MCF 10A (cell line): ENCODE measurements at regions not wholly inside any gene's neighbourhood (a gene's known extent, or its start where the extent isn't known, plus 50 kb on each side); places are given as distances from the start of the nearest gene placed in this dataset.
"Not testable (repeated sequence)": the region's sequence is repeated elsewhere in the genome, so short reads cannot be mapped to it uniquely, and the experiment has no call there.

Experiments
- BruUV-seq: library from RNA; stranded (reverse); fragments of 400-500 nt; replicated peaks from 2 replicates; lab custom pipeline; 2021; lab: Mats Ljungman, UMichigan
- CTCF ChIA-PET: fragments of 300-600 bp; sonication (Branson Sonifier 250); formaldehyde crosslinking; extraction: SDS; loops from one replicate; lab custom pipeline; 2021; ENCODE audit warnings: antibody characterized with exemption, inconsistent platforms; lab: Yijun Ruan, JAX
- POLR2A ChIA-PET: fragments of 300-600, 350-650 bp; sonication (Branson Sonifier 250); formaldehyde crosslinking; extraction: SDS; loops from one replicate; lab custom pipeline; 2020; ENCODE audit warnings: antibody characterized with exemption, inconsistent platforms; lab: Yijun Ruan, JAX
- DNase-seq: peaks from one replicate; pipeline ENCODE4 v3.0.0-alpha.2; 2018; ENCODE audit not compliant: unreplicated experiment
- H3K27ac Mint-ChIP-seq: one replicate; pipeline ENCODE4 v1.8.0; 2022; ENCODE audit warnings: mild to moderate bottlenecking, low read depth, mixed read lengths; ENCODE audit not compliant: unreplicated experiment
- H3K27me3 Mint-ChIP-seq: one replicate; pipeline ENCODE4 v1.8.0; 2022; ENCODE audit warnings: mixed read lengths; ENCODE audit not compliant: insufficient read depth, unreplicated experiment
- H3K36me3 Mint-ChIP-seq: one replicate; pipeline ENCODE4 v1.8.0; 2022; ENCODE audit warnings: mild to moderate bottlenecking, moderate library complexity, mixed read lengths; ENCODE audit not compliant: insufficient read depth, unreplicated experiment
- H3K4me1 Mint-ChIP-seq: one replicate; pipeline ENCODE4 v1.8.0; 2022; ENCODE audit warnings: mixed read lengths; ENCODE audit not compliant: insufficient read depth, unreplicated experiment
- H3K4me3 Mint-ChIP-seq: one replicate; pipeline ENCODE4 v1.8.0; 2022; ENCODE audit warnings: mild to moderate bottlenecking, moderate library complexity, mixed read lengths; ENCODE audit not compliant: unreplicated experiment
- H3K9me3 Mint-ChIP-seq: one replicate; pipeline ENCODE4 v1.8.0; 2022; ENCODE audit warnings: mixed read lengths; ENCODE audit not compliant: unreplicated experiment
- intact Hi-C: fragments of 100-400 bp; cut with micrococcal nuclease; formaldehyde crosslinking; loops from 2 replicates; pipeline ENCODE4 v1.14.1; 2022

GRCh38 chr16:29219966-29220646 is 186.4 kb downstream of the NPIPB11 start:
- H3K27ac Mint-ChIP-seq: not testable (repeated sequence)

DNA sequence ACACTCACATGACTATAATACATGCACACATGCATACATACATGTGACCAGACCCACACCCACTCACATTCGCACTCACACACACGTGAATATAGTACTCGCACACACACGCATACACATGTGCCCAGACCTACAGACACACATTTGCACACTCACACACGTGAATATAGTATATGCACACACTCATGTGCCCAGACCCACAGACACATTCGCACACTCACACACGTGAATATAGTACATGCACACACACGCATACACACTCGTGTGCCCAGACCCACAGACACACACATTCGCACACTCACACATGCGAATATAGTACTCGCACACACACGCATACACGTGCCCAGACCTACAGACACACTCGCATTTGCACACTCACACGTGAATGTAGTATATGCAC is 186.9 kb downstream of the NPIPB11 start:
- POLR2A ChIA-PET, H3K36me3 Mint-ChIP-seq, DNase-seq, CTCF ChIA-PET, H3K27me3 Mint-ChIP-seq, intact Hi-C loops, H3K27ac Mint-ChIP-seq, BruUV-seq, H3K9me3 Mint-ChIP-seq: not testable (repeated sequence)
- Mint-ChIP-seq H3K4me1 (peaks cover 11% of the 10 kb centered on the region), H3K4me3 (peak overlapping the region; percentile 25)

More at GRCh38 chr16:29219966-29220646, 186.4 kb downstream of the NPIPB11 start:
- H3K9me3 Mint-ChIP-seq, POLR2A ChIA-PET, H3K27me3 Mint-ChIP-seq, BruUV-seq, DNase-seq, H3K36me3 Mint-ChIP-seq, CTCF ChIA-PET, intact Hi-C loops, H3K4me3 Mint-ChIP-seq: not testable (repeated sequence)
- peaks cover 11% of the 10 kb centered on the region for H3K4me1 Mint-ChIP-seq

DNA sequence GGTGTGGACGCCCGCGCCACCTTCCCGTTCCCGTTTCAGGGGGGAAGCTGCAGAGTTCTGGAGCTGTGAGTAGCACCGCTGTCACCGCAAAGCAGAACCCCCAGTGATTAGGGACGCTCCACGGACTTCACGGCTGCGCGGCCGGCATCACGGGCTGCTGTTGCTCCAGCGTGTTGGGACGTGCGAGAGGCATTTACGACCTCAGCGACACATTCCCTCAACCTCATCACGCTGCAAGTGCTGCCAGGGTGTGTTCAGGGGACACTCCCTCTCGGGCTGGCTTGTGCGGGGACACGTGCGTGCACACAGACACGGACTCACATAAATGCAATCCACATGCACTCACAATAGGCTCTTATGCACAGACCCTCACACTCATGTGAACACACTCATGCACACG is 187.9 kb downstream of the NPIPB11 start:
- intact Hi-C loops, H3K27me3 Mint-ChIP-seq, POLR2A ChIA-PET, BruUV-seq, CTCF ChIA-PET, DNase-seq, H3K27ac Mint-ChIP-seq, H3K36me3 Mint-ChIP-seq, H3K9me3 Mint-ChIP-seq: not testable (repeated sequence)
- Mint-ChIP-seq H3K4me3 (peak overlapping the region; percentile 25), H3K4me1 (peaks cover 11% of the 10 kb centered on the region)

DNA sequence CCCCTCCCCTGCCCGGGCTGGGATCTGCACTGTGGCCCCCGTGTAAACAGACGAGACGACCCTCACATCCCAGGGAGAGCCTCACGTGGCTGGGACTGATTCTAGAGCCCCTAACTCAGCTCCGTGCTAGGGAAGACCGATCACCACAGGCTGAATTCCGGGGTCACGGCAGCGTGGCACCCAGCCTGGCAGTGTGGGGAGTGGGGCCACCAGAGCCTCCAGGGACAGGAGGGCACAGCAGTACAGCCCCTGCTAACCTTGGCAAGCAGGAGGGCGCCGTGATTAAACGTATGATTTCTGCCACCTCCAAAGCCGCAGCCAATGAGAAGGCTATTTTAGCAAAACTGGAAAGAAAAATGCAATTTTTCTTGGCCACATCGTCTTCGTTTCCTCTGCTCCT is 188.3 kb downstream of the NPIPB11 start:
- intact Hi-C loops, DNase-seq, CTCF ChIA-PET, POLR2A ChIA-PET, H3K27ac Mint-ChIP-seq, H3K9me3 Mint-ChIP-seq, H3K27me3 Mint-ChIP-seq, H3K36me3 Mint-ChIP-seq, BruUV-seq: not testable (repeated sequence)
- Mint-ChIP-seq H3K4me3 (peak overlapping the region; percentile 25), H3K4me1 (peaks cover 11% of the 10 kb centered on the region)

- H3K4me3 Mint-ChIP-seq, intact Hi-C loops, POLR2A ChIA-PET, H3K9me3 Mint-ChIP-seq, H3K36me3 Mint-ChIP-seq, DNase-seq, BruUV-seq, CTCF ChIA-PET, H3K27me3 Mint-ChIP-seq, H3K27ac Mint-ChIP-seq: not testable (repeated sequence)
- H3K4me1 Mint-ChIP-seq: peaks cover 11% of the 10 kb centered on the region
Measured at GRCh38 chr16:29217752-29218126, 188.8 kb downstream of the NPIPB11 start.

DNA sequence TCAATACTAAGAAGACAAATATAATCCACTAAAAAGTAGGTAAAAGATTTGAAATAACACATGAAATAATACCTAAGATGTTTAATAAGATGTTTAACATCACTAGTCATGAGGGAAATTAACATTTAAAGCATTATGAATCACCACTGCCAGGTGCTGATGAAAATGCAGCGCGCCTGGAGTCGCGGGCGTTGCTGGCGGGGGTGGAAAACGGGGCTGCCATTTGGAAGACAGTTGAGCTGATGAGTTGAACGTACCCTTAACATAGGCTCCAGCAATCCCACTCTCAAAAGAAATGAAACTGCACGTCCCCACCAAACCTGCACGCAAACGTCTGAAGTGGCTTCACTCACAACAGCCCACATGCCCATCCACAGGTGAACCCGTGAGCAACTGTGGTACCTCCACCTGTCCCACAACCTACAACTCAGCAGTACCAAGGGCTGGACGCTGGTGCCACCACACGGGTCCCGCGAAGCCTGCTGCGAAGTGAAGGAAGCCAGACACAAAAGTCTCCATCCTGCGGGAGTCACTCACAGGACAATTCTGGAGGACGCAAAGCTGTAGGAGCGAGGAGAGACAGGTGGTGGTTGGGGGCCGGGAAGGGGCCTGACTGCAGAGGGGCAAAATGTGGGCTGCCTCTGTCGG is 189.3 kb downstream of the NPIPB11 start:
- H3K27me3 Mint-ChIP-seq, H3K36me3 Mint-ChIP-seq, H3K4me1 Mint-ChIP-seq, CTCF ChIA-PET, BruUV-seq, intact Hi-C loops, H3K27ac Mint-ChIP-seq, H3K4me3 Mint-ChIP-seq, H3K9me3 Mint-ChIP-seq, DNase-seq, POLR2A ChIA-PET: not testable (repeated sequence)

DNA sequence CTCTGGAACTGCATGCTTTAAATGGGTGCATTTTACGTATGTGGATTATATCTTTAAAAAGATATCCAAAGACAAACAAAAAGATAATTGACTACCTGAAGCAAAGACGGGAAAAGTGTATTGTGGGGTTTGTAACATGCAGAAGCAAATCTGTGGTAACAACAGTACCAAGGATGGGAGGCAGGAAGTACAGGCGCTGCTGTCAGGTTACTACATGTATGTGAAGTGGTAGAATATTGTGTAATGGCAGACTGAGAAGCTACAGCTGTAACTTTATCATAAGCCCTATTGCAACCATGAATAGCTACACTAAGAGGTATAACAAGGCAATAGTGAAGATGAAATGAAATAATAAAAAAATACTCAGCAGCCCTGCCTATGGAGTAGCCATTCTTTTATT is 192.7 kb downstream of the NPIPB11 start:
- POLR2A ChIA-PET, CTCF ChIA-PET, DNase-seq, H3K27me3 Mint-ChIP-seq, intact Hi-C loops, BruUV-seq, H3K27ac Mint-ChIP-seq, H3K36me3 Mint-ChIP-seq, H3K4me3 Mint-ChIP-seq, H3K4me1 Mint-ChIP-seq, H3K9me3 Mint-ChIP-seq: not testable (repeated sequence)

DNA sequence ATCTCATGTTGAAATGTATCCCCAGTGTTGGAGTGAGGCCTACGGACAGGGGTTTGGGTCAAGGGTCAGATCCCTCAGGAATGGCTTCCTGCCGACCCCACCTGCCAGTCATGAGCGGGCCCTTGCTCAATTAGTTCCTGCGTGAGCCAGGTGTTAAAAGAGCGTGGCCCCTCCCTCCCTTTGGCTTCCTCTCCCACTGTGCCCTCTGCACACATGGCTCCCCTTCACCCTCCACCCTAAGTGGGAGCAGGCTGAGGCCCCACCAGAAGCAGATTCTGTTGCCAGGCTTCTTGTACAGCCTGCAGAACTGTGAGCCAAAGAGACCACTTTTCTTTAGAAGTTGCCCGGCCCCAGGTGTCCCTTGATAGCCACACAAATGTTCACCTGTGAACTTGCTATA is 193.3 kb downstream of the NPIPB11 start:
- H3K27ac Mint-ChIP-seq, BruUV-seq, POLR2A ChIA-PET, H3K36me3 Mint-ChIP-seq, CTCF ChIA-PET, DNase-seq, H3K27me3 Mint-ChIP-seq, intact Hi-C loops, H3K9me3 Mint-ChIP-seq, H3K4me1 Mint-ChIP-seq, H3K4me3 Mint-ChIP-seq: not testable (repeated sequence)

DNA sequence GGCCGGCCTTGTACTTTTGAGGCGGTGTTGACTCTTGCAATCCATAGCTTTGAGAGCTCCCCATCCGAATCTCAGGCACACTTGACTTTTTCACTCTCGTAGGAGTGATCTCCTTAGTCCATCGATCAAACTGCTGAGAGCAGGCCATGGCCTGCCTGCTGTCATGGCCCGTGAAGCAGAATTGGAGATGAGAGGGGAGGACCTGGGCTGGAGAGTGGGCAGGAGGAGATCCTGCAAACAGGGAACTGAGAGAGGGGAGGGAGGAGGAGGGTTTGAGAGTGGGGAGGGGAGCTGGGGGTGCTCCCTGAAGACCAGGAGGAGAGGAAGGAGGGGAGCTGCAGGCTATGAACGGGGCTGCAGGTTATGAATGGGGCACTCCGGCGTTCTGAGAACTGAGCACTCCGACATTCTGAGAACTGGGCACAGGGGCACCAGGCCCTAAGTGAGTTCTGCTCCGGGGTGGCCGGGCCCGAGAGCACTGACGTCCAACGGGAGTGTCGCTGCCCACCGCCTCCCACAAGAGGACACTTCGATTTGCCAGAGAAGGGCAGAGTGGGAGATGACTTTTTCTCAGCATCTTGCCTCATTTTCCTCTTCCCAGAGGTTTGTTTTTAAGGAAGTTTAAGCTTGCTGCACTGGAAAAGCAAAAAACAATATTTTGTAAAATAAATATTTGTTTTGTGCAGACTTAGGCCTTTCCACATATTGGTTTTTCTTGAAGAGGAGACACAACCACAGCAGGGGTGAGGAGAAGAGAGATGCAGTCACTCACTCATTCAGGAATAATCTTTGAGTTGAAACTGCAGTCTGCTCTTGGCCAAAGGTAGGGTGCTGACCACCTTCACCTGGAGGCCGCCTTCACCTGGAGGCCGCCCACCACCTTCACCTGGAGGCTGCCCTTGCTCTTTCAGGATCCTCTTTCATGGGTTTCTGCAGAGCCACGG is 194.2 kb downstream of the NPIPB11 start:
- H3K27ac Mint-ChIP-seq, H3K9me3 Mint-ChIP-seq, BruUV-seq, CTCF ChIA-PET, POLR2A ChIA-PET, DNase-seq, H3K4me1 Mint-ChIP-seq, H3K4me3 Mint-ChIP-seq, intact Hi-C loops, H3K36me3 Mint-ChIP-seq, H3K27me3 Mint-ChIP-seq: not testable (repeated sequence)
